DOHH2 (cell line): ENCODE measurements at regions not wholly inside any gene's neighbourhood (a gene's known extent, or its start where the extent isn't known, plus 50 kb on each side); places are given as distances from the start of the nearest gene placed in this dataset.
"Not testable (repeated sequence)": the region's sequence is repeated elsewhere in the genome, so short reads cannot be mapped to it uniquely, and the experiment has no call there.

ENCODE experiments used
- H3F3A ChIP-seq: fragments of 200-600 bp; sonication (generic), shearing (Covaris generic); 2 replicates; pipeline ENCODE4 v1.6.0; 2016; ENCODE audit warnings: antibody characterized with exemption, mild to moderate bottlenecking; ENCODE audit not compliant: control insufficient read depth, insufficient read depth
- H3K27ac ChIP-seq: fragments of 200-600 bp; sonication (generic); 2 replicates; pipeline ENCODE4 v1.5.1; 2014; ENCODE audit warnings: low read depth, mild to moderate bottlenecking, low read length, moderate library complexity
- H3K27me3 ChIP-seq: fragments of 200-600 bp; sonication (generic); 2 replicates; pipeline ENCODE4 v1.6.1; 2014; ENCODE audit warnings: mild to moderate bottlenecking, low read length, mixed read lengths; ENCODE audit not compliant: control insufficient read depth
- H3K36me3 ChIP-seq: fragments of 200-600 bp; sonication (generic); 2 replicates; pipeline ENCODE4 v1.6.1; 2014; ENCODE audit warnings: mild to moderate bottlenecking, low read length, moderate library complexity, mixed read lengths; ENCODE audit not compliant: control insufficient read depth
- H3K4me1 ChIP-seq: fragments of 200-600 bp; sonication (generic); 2 replicates; pipeline ENCODE4 v1.6.1; 2014; ENCODE audit warnings: mild to moderate bottlenecking, low read length, mixed read lengths; ENCODE audit not compliant: control insufficient read depth
- H3K4me2 ChIP-seq: fragments of 200-600 bp; sonication (generic); 2 replicates; pipeline ENCODE4 v1.6.0; 2014; ENCODE audit warnings: mild to moderate bottlenecking, low read length, moderate library complexity
- H3K4me3 ChIP-seq: fragments of 200-600 bp; sonication (generic); 2 replicates; pipeline ENCODE4 v1.5.1; 2014; ENCODE audit warnings: mild to moderate bottlenecking, low read length, mixed read lengths
- H3K79me2 ChIP-seq: fragments of 200-600 bp; sonication (generic); 2 replicates; pipeline ENCODE4 v1.6.1; 2014; ENCODE audit warnings: mild to moderate bottlenecking, low read length, mixed read lengths; ENCODE audit not compliant: control insufficient read depth
- H3K9me2 ChIP-seq: fragments of 200-600 bp; sonication (generic); replicated peaks from 2 replicates; pipeline ENCODE4 v1.6.1; 2014; ENCODE audit warnings: mild to moderate bottlenecking, low read length, mixed read lengths; ENCODE audit not compliant: control insufficient read depth
- H3K9me3 ChIP-seq: fragments of 200-600 bp; sonication (generic); 2 replicates; pipeline ENCODE4 v1.6.1; 2014; ENCODE audit warnings: antibody characterized with exemption, low read length, mixed read lengths; ENCODE audit not compliant: control insufficient read depth, insufficient read depth
- H4K20me1 ChIP-seq: fragments of 200-600 bp; sonication (generic); 2 replicates; pipeline ENCODE4 v1.6.0; 2014; ENCODE audit warnings: low read depth, mild to moderate bottlenecking, antibody characterized with exemption, low read length, moderate library complexity; ENCODE audit not compliant: control insufficient read depth, insufficient read depth
- EZH2phosphoT487 ChIP-seq: fragments of 200-600 bp; sonication (generic); IDR thresholded peaks from 2 replicates; pipeline ENCODE4 v1.6.1; 2017; ENCODE audit warnings: borderline replicate concordance, mild to moderate bottlenecking, antibody characterized with exemption, low read length, moderate library complexity, mixed read lengths
- TF ChIP-seq, protein P1 (sequence below): fragments of 200-600 bp; sonication (generic); IDR thresholded peaks from one replicate; pipeline ENCODE4 v1.5.1; 2014; ENCODE audit warnings: antibody characterized with exemption, mild to moderate bottlenecking, low read depth, low read length; ENCODE audit not compliant: poor library complexity, severe bottlenecking

DNA sequence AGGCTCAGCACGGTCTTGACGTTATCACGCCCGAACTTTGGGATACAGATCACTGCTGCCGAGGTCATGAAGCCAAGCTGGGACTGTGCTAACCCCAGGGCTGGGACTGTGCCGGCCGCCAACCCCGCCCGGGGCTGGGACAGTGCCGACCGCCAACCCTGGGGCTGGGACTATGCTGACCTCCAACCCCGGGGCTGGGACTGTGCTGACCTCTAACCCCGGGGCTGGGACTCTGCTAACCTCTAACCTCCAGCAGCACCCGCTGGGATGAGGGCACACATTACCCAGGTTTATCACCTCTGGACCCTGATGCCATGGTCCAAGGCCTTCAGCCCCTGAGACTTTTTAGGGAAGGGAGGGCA is 129.7 kb downstream of the IGLL1 start:
- Histone ChIP-seq H3K27me3 (no peaks in the 10 kb centered on the region), H3K4me2 (no peak overlapping the region), H3F3A (no peaks in the 10 kb centered on the region), H3K4me3 (no peak overlapping the region), H3K27ac (no peak overlapping the region), H3K9me2 (no peaks in the 10 kb centered on the region), H3K4me1 (no peaks in the 10 kb centered on the region), H4K20me1 (no peaks in the 10 kb centered on the region), H3K9me3 (peaks cover 6% of the 10 kb centered on the region; the same call in 1 of the 2 replicates), H3K36me3 (no peaks in the 10 kb centered on the region), H3K79me2 (no peaks in the 10 kb centered on the region)
- TF ChIP-seq, protein P1, sequence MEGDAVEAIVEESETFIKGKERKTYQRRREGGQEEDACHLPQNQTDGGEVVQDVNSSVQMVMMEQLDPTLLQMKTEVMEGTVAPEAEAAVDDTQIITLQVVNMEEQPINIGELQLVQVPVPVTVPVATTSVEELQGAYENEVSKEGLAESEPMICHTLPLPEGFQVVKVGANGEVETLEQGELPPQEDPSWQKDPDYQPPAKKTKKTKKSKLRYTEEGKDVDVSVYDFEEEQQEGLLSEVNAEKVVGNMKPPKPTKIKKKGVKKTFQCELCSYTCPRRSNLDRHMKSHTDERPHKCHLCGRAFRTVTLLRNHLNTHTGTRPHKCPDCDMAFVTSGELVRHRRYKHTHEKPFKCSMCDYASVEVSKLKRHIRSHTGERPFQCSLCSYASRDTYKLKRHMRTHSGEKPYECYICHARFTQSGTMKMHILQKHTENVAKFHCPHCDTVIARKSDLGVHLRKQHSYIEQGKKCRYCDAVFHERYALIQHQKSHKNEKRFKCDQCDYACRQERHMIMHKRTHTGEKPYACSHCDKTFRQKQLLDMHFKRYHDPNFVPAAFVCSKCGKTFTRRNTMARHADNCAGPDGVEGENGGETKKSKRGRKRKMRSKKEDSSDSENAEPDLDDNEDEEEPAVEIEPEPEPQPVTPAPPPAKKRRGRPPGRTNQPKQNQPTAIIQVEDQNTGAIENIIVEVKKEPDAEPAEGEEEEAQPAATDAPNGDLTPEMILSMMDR: no peak
- TF ChIP-seq EZH2phosphoT487: no peak

DNA sequence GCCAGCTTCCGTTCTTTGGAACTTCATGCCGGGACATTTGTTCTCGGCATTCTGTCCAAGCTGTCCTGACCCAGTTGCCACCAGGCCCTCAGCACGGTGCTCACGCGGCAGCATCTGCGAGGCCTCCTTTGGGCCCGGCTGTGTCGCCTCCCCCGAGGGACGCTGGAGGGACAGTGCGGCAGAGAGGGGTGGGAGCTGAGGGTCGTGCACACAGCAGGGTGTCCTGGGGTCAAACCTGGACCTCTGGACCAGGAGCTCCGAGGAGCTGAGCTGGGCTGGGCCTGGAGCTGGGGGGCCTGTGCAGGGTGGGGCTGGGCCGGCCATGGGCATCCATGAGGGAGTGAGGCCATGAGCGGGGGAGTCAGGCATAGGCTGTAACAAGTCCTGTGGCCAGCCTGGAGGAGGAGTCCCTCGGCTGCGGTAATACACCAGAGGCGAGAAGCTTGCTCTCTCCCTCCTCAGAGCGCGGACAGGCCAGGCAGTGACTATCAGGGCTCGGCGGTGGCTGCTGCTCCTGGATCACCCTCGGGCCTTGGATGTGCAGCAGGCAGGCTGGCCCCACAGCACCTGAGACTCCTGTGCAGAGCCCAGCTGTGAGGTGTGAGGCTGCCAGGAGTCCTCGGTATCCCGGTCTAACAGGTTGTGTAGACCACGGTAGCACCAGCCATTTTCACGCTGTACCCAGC is 130.2 kb downstream of the IGLL1 start:
- H3K9me3 ChIP-seq, H3K27me3 ChIP-seq, H3K4me2 ChIP-seq, H3K27ac ChIP-seq, H3F3A ChIP-seq, H3K9me2 ChIP-seq, H3K4me1 ChIP-seq, H4K20me1 ChIP-seq, H3K79me2 ChIP-seq, H3K36me3 ChIP-seq, H3K4me3 ChIP-seq: not testable (repeated sequence)

DNA sequence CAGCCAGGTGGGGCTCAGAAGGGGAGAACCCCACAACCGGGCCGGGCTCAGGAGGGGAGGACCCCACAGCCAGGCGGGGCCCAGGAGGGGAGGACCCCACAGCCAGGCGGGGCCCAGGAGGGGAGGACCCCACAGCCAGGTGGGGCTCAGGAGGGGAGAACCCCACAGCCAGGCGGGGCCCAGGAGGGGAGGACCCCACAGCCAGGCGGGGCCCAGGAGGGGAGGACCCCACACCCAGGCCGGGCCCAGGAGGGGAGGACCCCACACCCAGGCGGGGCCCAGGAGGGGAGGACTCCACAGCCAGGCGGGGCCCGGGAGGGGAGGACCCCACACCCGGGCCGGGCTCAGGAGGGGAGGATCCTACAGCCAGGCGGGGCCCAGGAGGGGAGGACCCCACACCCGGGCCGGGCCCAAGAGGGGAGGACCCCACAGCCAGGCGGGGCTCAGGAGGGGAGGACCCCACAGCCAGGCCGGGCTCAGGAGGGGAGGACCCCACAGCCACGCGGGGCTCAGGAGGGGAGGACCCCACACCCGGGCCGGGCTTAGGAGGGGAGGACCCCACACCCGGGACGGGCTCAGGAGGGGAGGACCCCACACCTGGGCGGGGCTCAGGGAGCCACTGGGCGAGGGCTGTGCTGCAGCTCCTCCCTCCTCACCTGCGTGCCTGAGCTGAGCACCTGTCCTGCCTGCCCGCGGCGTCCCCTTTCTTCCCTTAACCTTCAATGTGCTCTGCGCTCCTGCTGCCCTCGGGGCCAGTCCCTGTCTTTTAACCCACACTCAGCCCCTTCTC is 131.4 kb downstream of the IGLL1 start:
- not testable (repeated sequence) for H3K36me3 ChIP-seq, H3K4me2 ChIP-seq, H3K27ac ChIP-seq, H4K20me1 ChIP-seq, H3K27me3 ChIP-seq, H3K79me2 ChIP-seq, H3F3A ChIP-seq, H3K9me2 ChIP-seq, H3K9me3 ChIP-seq, H3K4me1 ChIP-seq, H3K4me3 ChIP-seq

DNA sequence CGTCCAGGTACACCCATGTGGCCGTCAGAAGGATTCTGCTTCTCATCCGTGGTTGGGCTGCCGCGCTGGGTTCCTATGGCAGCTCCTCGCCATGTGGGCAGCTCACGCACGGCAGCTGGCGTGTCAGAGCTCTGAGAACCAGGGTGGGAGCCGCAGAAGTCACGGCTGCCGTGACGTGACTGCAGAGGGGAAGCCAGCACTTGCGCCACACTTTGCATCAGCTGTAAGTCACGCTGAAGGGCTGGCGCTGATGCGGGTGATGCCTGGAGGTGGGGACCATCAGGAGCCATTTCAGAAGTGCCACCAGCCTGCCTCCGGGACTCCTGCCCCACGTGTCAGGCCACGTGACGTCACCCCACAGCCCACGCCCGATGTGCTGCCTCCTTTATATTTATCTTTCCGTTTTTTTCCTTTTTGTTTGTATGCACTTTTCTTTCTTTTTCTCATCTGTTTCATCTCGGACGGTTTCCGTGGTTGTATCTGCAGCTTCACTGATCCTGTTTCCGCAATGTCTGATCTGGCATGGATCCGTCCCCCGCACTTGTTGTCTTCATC is 133.2 kb downstream of the IGLL1 start:
- Histone ChIP-seq H3K27ac (no peak overlapping the region), H3K4me3 (no peak overlapping the region), H3K9me2 (no peaks in the 10 kb centered on the region), H3K36me3 (no peaks in the 10 kb centered on the region), H3F3A (no peaks in the 10 kb centered on the region), H3K79me2 (no peaks in the 10 kb centered on the region), H3K9me3 (peaks cover 6% of the 10 kb centered on the region; the same call in 1 of the 2 replicates), H4K20me1 (no peaks in the 10 kb centered on the region), H3K4me1 (no peaks in the 10 kb centered on the region), H3K27me3 (no peaks in the 10 kb centered on the region), H3K4me2 (no peak overlapping the region)
- TF ChIP-seq, protein P1: no peak
- no peak for TF ChIP-seq EZH2phosphoT487

DNA sequence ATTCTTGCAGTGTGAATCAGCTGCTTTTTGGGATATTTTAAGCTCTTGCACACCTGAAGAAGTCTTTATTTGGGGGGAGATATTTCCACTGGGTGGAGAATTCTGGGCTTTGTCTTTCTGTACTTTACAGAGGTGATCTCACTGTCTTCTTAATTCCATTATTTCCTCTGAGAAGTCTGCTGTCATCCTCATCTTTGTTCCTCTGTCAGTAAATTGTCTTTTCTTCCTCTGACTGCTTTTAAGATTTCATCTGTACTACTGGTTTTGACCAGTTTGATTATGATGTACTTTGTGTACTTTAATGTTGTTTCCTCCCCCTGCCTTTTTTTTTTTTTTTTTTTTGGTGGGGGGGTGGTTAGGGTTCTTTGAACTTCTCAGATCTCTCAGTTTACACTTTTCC is 133.9 kb downstream of the IGLL1 start:
- H3K4me1 ChIP-seq, H4K20me1 ChIP-seq, H3F3A ChIP-seq, H3K9me2 ChIP-seq, H3K9me3 ChIP-seq, H3K27me3 ChIP-seq, H3K4me2 ChIP-seq, H3K4me3 ChIP-seq, H3K36me3 ChIP-seq, H3K27ac ChIP-seq, H3K79me2 ChIP-seq: not testable (repeated sequence)

DNA sequence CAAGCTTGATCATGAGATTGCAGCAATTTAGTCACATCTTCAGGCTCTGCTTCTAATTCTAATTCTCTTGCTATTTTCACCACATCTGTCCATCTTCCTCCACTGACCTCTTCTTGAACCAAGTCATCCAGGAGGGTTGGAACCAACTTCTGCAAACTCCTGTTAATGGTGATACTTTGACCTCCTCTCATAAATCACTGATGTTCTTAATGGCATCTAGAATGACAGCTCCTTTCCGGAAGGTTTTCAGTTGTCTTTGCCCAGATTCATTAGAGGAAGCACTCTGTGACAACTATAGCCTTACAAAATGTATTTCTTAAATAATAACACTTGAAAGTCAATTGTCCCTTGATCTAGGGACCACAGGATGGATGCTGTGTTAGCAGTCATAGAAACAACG is 136.2 kb downstream of the IGLL1 start:
- H3K36me3 ChIP-seq, H3K9me3 ChIP-seq, H4K20me1 ChIP-seq, H3K4me3 ChIP-seq, H3F3A ChIP-seq, H3K9me2 ChIP-seq, H3K27me3 ChIP-seq, H3K79me2 ChIP-seq, H3K4me2 ChIP-seq, H3K4me1 ChIP-seq, H3K27ac ChIP-seq: not testable (repeated sequence)
